H9 (cell line): ENCODE measurements at regions not wholly inside any gene's neighbourhood (a gene's known extent, or its start where the extent isn't known, plus 50 kb on each side); places are given as distances from the start of the nearest gene placed in this dataset.

ENCODE experiments used
- DNase-seq: peaks from one replicate; pipeline ENCODE4 v3.0.0-alpha.2; 2017
- H2AFZ ChIP-seq: one replicate; pipeline ENCODE4 v1.6.1; 2013; ENCODE audit warnings: mild to moderate bottlenecking, low read length, control low read depth, moderate library complexity
- H2AK5ac ChIP-seq: 2 replicates; pipeline ENCODE4 v1.6.1; 2013; ENCODE audit warnings: low read length, control low read depth, mixed read lengths; ENCODE audit not compliant: insufficient read length
- H2BK120ac ChIP-seq: one replicate; pipeline ENCODE4 v1.6.1; 2013; ENCODE audit warnings: low read depth, mild to moderate bottlenecking, low read length, control low read depth, inconsistent platforms; ENCODE audit not compliant: poor library complexity, severe bottlenecking
- H2BK12ac ChIP-seq: 2 replicates; pipeline ENCODE4 v1.6.1; 2013; ENCODE audit warnings: low read length, control low read depth, mixed read lengths, low read depth; ENCODE audit not compliant: insufficient read length
- H2BK15ac ChIP-seq: 2 replicates; pipeline ENCODE4 v1.6.1; 2013; ENCODE audit warnings: low read depth, low read length, control low read depth
- H2BK20ac ChIP-seq: one replicate; pipeline ENCODE4 v1.6.1; 2013; ENCODE audit warnings: low read depth, mild to moderate bottlenecking, low read length, control low read depth, inconsistent platforms; ENCODE audit not compliant: poor library complexity, severe bottlenecking
- H2BK5ac ChIP-seq: 2 replicates; pipeline ENCODE4 v1.6.1; 2013; ENCODE audit warnings: low read length, control low read depth, mixed read lengths; ENCODE audit not compliant: insufficient read length
- H3K14ac ChIP-seq: 2 replicates; pipeline ENCODE4 v1.6.1; 2013; ENCODE audit warnings: low read length, control low read depth; ENCODE audit not compliant: insufficient read depth
- H3K18ac ChIP-seq: 2 replicates; pipeline ENCODE4 v1.6.1; 2013; ENCODE audit warnings: low read depth, mild to moderate bottlenecking, mixed read lengths, low read length, control low read depth; ENCODE audit not compliant: insufficient read length
- H3K23ac ChIP-seq: 2 replicates; pipeline ENCODE4 v1.6.1; 2013; ENCODE audit warnings: low read length, control low read depth, mixed read lengths, low read depth; ENCODE audit not compliant: insufficient read length
- H3K23me2 ChIP-seq: 2 replicates; pipeline ENCODE4 v1.6.1; 2013; ENCODE audit warnings: low read depth, mild to moderate bottlenecking, mixed read lengths, low read length, control low read depth; ENCODE audit not compliant: insufficient read length, poor library complexity, severe bottlenecking
- H3K27ac ChIP-seq: 2 replicates; pipeline ENCODE4 v1.5.1; 2013; ENCODE audit warnings: low read length, control low read depth, mixed read lengths, low read depth; ENCODE audit not compliant: insufficient read length
- H3K27me3 ChIP-seq: 2 replicates; pipeline ENCODE4 v1.6.1; 2013; ENCODE audit warnings: low read length, control low read depth, inconsistent platforms; ENCODE audit not compliant: insufficient read depth
- H3K4ac ChIP-seq: 2 replicates; pipeline ENCODE4 v1.6.1; 2013; ENCODE audit warnings: low read depth, mild to moderate bottlenecking, control low read depth, inconsistent platforms, low read length, moderate library complexity
- H3K4me1 ChIP-seq: 2 replicates; pipeline ENCODE4 v1.6.1; 2013; ENCODE audit warnings: low read length, control low read depth, inconsistent platforms; ENCODE audit not compliant: insufficient read depth
- H3K4me2 ChIP-seq: 2 replicates; pipeline ENCODE4 v1.6.1; 2013; ENCODE audit warnings: low read length, control low read depth, mixed read lengths; ENCODE audit not compliant: insufficient read length, insufficient read depth
- H3K56ac ChIP-seq: 2 replicates; pipeline ENCODE4 v1.6.1; 2013; ENCODE audit warnings: low read depth, mild to moderate bottlenecking, mixed read lengths, low read length, control low read depth; ENCODE audit not compliant: insufficient read length
- H3K79me1 ChIP-seq: 2 replicates; pipeline ENCODE4 v1.6.1; 2013; ENCODE audit warnings: low read depth, mild to moderate bottlenecking, moderate library complexity, low read length, control low read depth, inconsistent platforms; ENCODE audit not compliant: insufficient read depth, poor library complexity, severe bottlenecking
- H3K79me2 ChIP-seq: 2 replicates; pipeline ENCODE4 v1.6.1; 2013; ENCODE audit warnings: low read length, control low read depth, inconsistent platforms; ENCODE audit not compliant: insufficient read depth
- H3K9ac ChIP-seq: 2 replicates; pipeline ENCODE4 v1.6.1; 2013; ENCODE audit warnings: low read length, control low read depth, mixed read lengths; ENCODE audit not compliant: insufficient read length; ENCODE audit errors: extremely low read depth
- H3K9me3 ChIP-seq: one replicate; pipeline ENCODE4 v1.6.1; 2013; ENCODE audit warnings: low read depth, low read length, inconsistent platforms; ENCODE audit not compliant: control insufficient read depth
- H3T11ph ChIP-seq: one replicate; pipeline ENCODE4 v1.6.1; 2013; ENCODE audit warnings: mild to moderate bottlenecking, low read length, control low read depth, inconsistent platforms
- H4K20me1 ChIP-seq: one replicate; pipeline ENCODE4 v1.6.1; 2013; ENCODE audit not compliant: control insufficient read depth, insufficient read length, insufficient read depth
- H4K5ac ChIP-seq: 2 replicates; pipeline ENCODE4 v1.6.1; 2013; ENCODE audit warnings: low read depth, mild to moderate bottlenecking, mixed read lengths, low read length, control low read depth; ENCODE audit not compliant: insufficient read length
- H4K8ac ChIP-seq: replicated peaks from 2 replicates; pipeline ENCODE4 v1.6.1; 2013; ENCODE audit warnings: low read length, control low read depth, mixed read lengths, low read depth; ENCODE audit not compliant: insufficient read length
- H4K91ac ChIP-seq: 2 replicates; pipeline ENCODE4 v1.6.1; 2013; ENCODE audit warnings: low read depth, mild to moderate bottlenecking, moderate library complexity, mixed read lengths, low read length, control low read depth; ENCODE audit not compliant: insufficient read length
- H3K27ac Mint-ChIP-seq, 3 experiments: 2 replicates in 2 of 3; 3 replicates in 1 of 3; pipeline ENCODE4 v1.8.0; 2020 to 2021; ENCODE audit warnings: mixed read lengths in 3 of 3, mild to moderate bottlenecking in 1 of 3, moderate library complexity in 1 of 3
- H3K27me3 Mint-ChIP-seq: 2 replicates; pipeline ENCODE4 v1.8.0; 2021; ENCODE audit warnings: low read depth, mild to moderate bottlenecking, moderate library complexity, mixed read lengths
- H3K36me3 Mint-ChIP-seq, 3 experiments: 2 replicates in 2 of 3; 3 replicates in 1 of 3; pipeline ENCODE4 v1.8.0; 2020 to 2021; ENCODE audit warnings: low read depth in 3 of 3, mixed read lengths in 3 of 3; ENCODE audit not compliant: insufficient read depth in 1 of 3
- H3K4me1 Mint-ChIP-seq, 2 experiments: 2 replicates each; pipeline ENCODE4 v1.8.0; 2020; ENCODE audit warnings: mixed read lengths in 2 of 2
- H3K4me3 Mint-ChIP-seq, 2 experiments: 2 replicates in 1 of 2; 3 replicates in 1 of 2; pipeline ENCODE4 v1.8.0; 2020 to 2021; ENCODE audit warnings: mild to moderate bottlenecking in 2 of 2, mixed read lengths in 2 of 2, moderate library complexity in 1 of 2
- H3K9me3 Mint-ChIP-seq, 2 experiments: 2 replicates in 1 of 2; 3 replicates in 1 of 2; pipeline ENCODE4 v1.8.0; 2020; ENCODE audit warnings: mild to moderate bottlenecking in 2 of 2, mixed read lengths in 2 of 2, moderate library complexity in 1 of 2
- WGBS: extraction: QIAGEN DNeasy Blood & Tissue Kit; methylation state at CpG from one replicate; pipeline ENCODE4 v1.1.7; 2013; ENCODE audit warnings: missing lambda C conversion rate, low lambda C conversion rate, mixed read lengths; ENCODE audit not compliant: insufficient read length; ENCODE audit errors: extremely low coverage; 5-methylcytosine and 5-hydroxymethylcytosine counted together
- TF ChIP-seq, protein P1 (sequence below): fragments of 200-600 bp; sonication (generic); conservative IDR thresholded peaks from 3 replicates; pipeline ENCODE4 v1.8.0; 2021; ENCODE audit warnings: antibody characterized with exemption, mild to moderate bottlenecking

DNA sequence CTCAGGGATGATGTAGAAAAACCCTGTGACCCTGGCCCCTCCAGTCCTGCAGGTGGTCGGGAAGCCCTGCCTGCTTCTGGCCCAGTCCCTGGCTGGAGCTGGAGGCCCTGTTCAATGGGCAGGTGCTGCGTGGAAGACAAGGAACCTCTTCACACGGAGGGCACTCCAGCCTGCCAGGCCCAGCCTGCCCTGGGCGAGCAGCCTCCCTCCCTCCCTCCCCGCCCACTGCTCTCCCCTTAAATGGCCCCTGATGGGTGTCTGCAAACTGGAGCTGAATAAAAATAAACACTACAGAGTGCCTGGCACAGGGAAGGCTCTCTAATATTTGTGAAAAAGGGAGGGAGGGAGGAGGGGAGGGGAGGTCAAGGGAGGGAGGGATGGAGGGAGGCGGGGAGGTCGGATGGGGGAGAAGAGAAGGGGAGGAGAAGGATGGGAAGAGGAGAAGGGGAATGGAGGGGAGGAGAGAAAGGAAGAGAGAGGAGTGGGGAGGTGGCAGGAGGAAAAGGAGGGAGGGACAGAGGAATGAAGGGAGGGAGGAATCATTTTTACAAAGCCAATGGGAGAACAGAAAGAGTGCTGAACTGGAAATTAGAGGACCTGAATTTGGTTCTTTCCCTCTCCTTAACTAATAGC, 222.8 kb upstream of the TNRC6C start:
- Histone ChIP-seq H2AFZ (no peak overlapping the region), H3K27me3 (peaks cover 10% of the 10 kb centered on the region; the same call in 1 of the 2 replicates), H3K79me2 (no peaks in the 10 kb centered on the region), H3K23me2 (no peaks in the 10 kb centered on the region), H3K4ac (no peak overlapping the region), H2BK12ac (no peak overlapping the region), H2AK5ac (no peak overlapping the region), H3K4me1 (no peaks in the 10 kb centered on the region), H3K9ac (no peak overlapping the region), H3K79me1 (no peaks in the 10 kb centered on the region), H3K27ac (no peak overlapping the region), H3K23ac (no peak overlapping the region), H2BK120ac (no peak overlapping the region), H3K4me2 (peak overlapping the region; percentile 8), H3K18ac (no peak overlapping the region), H3K14ac (no peak overlapping the region), H2BK15ac (no peak overlapping the region; the same call in 1 of the 2 replicates), H3K56ac (no peak overlapping the region), H4K91ac (no peak overlapping the region), H4K20me1 (no peaks in the 10 kb centered on the region), H3K9me3 (no peaks in the 10 kb centered on the region), H2BK20ac (no peak overlapping the region), H3T11ph (no peak overlapping the region), H4K8ac (no peak overlapping the region), H4K5ac (no peak overlapping the region), H2BK5ac (no peak overlapping the region)
- Mint-ChIP-seq H3K9me3 (peaks cover 25 to 31% of the 10 kb centered on the region in 2 experiments), H3K4me1 (peaks cover 36 to 49% of the 10 kb centered on the region in 2 experiments), H3K4me3 (peak overlapping the region in 1 of 2 experiments; percentile 66; a peak in 2 of 5 replicates), H3K27ac (no peak overlapping the region; a peak in 1 of 7 replicates), H3K36me3 (peaks cover 9 to 21% (median 19%) of the 10 kb centered on the region in 3 experiments; a peak in 6 of 7 replicates), H3K27me3 (peaks cover 81% of the 10 kb centered on the region)
- TF ChIP-seq, protein P1, sequence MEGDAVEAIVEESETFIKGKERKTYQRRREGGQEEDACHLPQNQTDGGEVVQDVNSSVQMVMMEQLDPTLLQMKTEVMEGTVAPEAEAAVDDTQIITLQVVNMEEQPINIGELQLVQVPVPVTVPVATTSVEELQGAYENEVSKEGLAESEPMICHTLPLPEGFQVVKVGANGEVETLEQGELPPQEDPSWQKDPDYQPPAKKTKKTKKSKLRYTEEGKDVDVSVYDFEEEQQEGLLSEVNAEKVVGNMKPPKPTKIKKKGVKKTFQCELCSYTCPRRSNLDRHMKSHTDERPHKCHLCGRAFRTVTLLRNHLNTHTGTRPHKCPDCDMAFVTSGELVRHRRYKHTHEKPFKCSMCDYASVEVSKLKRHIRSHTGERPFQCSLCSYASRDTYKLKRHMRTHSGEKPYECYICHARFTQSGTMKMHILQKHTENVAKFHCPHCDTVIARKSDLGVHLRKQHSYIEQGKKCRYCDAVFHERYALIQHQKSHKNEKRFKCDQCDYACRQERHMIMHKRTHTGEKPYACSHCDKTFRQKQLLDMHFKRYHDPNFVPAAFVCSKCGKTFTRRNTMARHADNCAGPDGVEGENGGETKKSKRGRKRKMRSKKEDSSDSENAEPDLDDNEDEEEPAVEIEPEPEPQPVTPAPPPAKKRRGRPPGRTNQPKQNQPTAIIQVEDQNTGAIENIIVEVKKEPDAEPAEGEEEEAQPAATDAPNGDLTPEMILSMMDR = no peak
- no CpG with 5 or more reads among the region's 7 CpGs for WGBS
- peak; percentile 51 for DNase-seq
